Gastrocnemius medialis (tissue), 4 donors: ENCODE measurements at regions not wholly inside any gene's neighbourhood (a gene's known extent, or its start where the extent isn't known, plus 50 kb on each side); places are given as distances from the start of the nearest gene placed in this dataset.

Experiments
- ATAC-seq, 2 donors: fragments of 150-250 bp; one replicate each; pipeline ENCODE4 v1.9.1; 2016
- DNase-seq, 2 donors: peaks; one replicate each; pipeline ENCODE4 v3.0.0-alpha.2; 2019
- H3K27ac ChIP-seq, 4 donors: fragments of 200-600 bp; sonication (generic); 1 replicate in 1 of 4; 2 replicates in 3 of 4; pipeline ENCODE4 v1.5.1; 2016 to 2018; ENCODE audit warnings: mild to moderate bottlenecking in 2 of 4, moderate library complexity in 1 of 4
- H3K27me3 ChIP-seq, 3 donors: fragments of 200-600 bp; sonication (generic) in 2 of 3; 1 replicate in 1 of 3; 2 replicates in 2 of 3; pipeline versions ENCODE4 v1.5.1 to v1.6.0; 2016 to 2019; ENCODE audit warnings: mild to moderate bottlenecking in 1 of 3, moderate library complexity in 1 of 3
- H3K36me3 ChIP-seq, 2 donors: fragments of 200-600 bp; sonication (generic) in 1 of 2; one replicate each; pipeline ENCODE4 v1.5.1; 2017 to 2018
- H3K4me1 ChIP-seq, 2 donors: fragments of 200-600 bp; sonication (generic) in 1 of 2; one replicate each; pipeline ENCODE4 v1.5.1; 2016 to 2017; ENCODE audit warnings: mild to moderate bottlenecking in 2 of 2
- H3K4me3 ChIP-seq, 4 donors: fragments of 200-600 bp; sonication (generic) in 3 of 4; 1 replicate in 1 of 4; 2 replicates in 3 of 4; pipeline ENCODE4 v1.5.1; 2016 to 2019; ENCODE audit warnings: mild to moderate bottlenecking in 2 of 4
- H3K9me3 ChIP-seq, 3 donors: fragments of 200-600 bp; sonication (generic) in 2 of 3; 1 replicate in 1 of 3; 2 replicates in 2 of 3; pipeline ENCODE4 v1.5.1; 2016 to 2019
- CTCF ChIP-seq, 5 experiments: fragments of 450-650 bp in 3 of 5; fragments of 200-600 bp in 2 of 5; sonication (generic) in 2 of 5; IDR thresholded peaks in 4 of 5; conservative IDR thresholded peaks in 1 of 5; 1 replicate in 4 of 5; 2 replicates in 1 of 5; pipeline ENCODE4 v1.5.1; 2016 to 2019; ENCODE audit warnings: antibody characterized with exemption in 5 of 5, mild to moderate bottlenecking in 3 of 5, moderate library complexity in 3 of 5
- POLR2A ChIP-seq, 2 donors: fragments of 450-650 bp; IDR thresholded peaks; one replicate each; pipeline ENCODE4 v1.6.1; 2017; ENCODE audit warnings: antibody characterized with exemption in 2 of 2, mild to moderate bottlenecking in 2 of 2, moderate library complexity in 2 of 2
- in situ Hi-C, 4 donors: fragments of 200-750 bp; cut with MboI; loops; one replicate each; pipeline versions ENCODE4 v1.15.0 to v1.8.0; 2017; ENCODE audit warnings: low sequenced_read_pairs in 4 of 4
- intact Hi-C: fragments of 100-400 bp; cut with DNase I; formaldehyde crosslinking; loops from one replicate; pipeline ENCODE4 v1.15.1; 2023; ENCODE audit warnings: low total_unique reads

- in situ Hi-C loops = no loop called here
- DNase-seq (no peak), ATAC-seq (no peak)
- peaks cover 0 to 8% (median 0%) of the 10 kb centered on the region in 3 donors for H3K27me3 ChIP-seq
- H3K4me3 ChIP-seq = no peak overlapping the region
- no peak overlapping the region for H3K27ac ChIP-seq
- intact Hi-C loops = no loop called here
- H3K36me3 ChIP-seq = no peaks in the 10 kb centered on the region
- TF ChIP-seq CTCF (IDR thresholded peaks at IDR 0.05 in 4 of 5, conservative IDR thresholded peaks at IDR 0.05 in 1 of 5) = no peak
- TF ChIP-seq POLR2A (IDR thresholded peaks at IDR 0.05) = no peak
- H3K9me3 ChIP-seq = no peaks in the 10 kb centered on the region
- H3K4me1 ChIP-seq = no peaks in the 10 kb centered on the region
Observed at GRCh38 chr5:147052519-147052918, 174.0 kb upstream of the PPP2R2B start.

- Histone ChIP-seq H3K9me3 (no peaks in the 10 kb centered on the region), H3K27ac (no peak overlapping the region), H3K4me1 (no peaks in the 10 kb centered on the region), H3K4me3 (no peak overlapping the region), H3K27me3 (peaks cover 0 to 8% (median 0%) of the 10 kb centered on the region in 3 donors), H3K36me3 (no peaks in the 10 kb centered on the region)
- intact Hi-C loops = no loop called here
- no peak for DNase-seq
- in situ Hi-C loops = no loop called here
- ATAC-seq = no peak
- no peak for TF ChIP-seq POLR2A (IDR thresholded peaks at IDR 0.05)
- no peak for TF ChIP-seq CTCF (IDR thresholded peaks at IDR 0.05 in 4 of 5, conservative IDR thresholded peaks at IDR 0.05 in 1 of 5)
Observed at GRCh38 chr5:147055089-147055826, 176.7 kb upstream of the PPP2R2B start.

- TF ChIP-seq POLR2A (IDR thresholded peaks at IDR 0.05) (no peak), CTCF (IDR thresholded peaks at IDR 0.05 in 4 of 5, conservative IDR thresholded peaks at IDR 0.05 in 1 of 5) (no peak)
Observed at GRCh38 chr5:147055850-147056566, 177.5 kb upstream of the PPP2R2B start.

GRCh38 chr5:147057051-147057450 lies 177.8 kb upstream of the STK32A start:
- H3K4me1 ChIP-seq = no peaks in the 10 kb centered on the region
- DNase-seq (no peak), ATAC-seq (no peak)
- H3K27ac ChIP-seq = no peak overlapping the region
- intact Hi-C loops = no loop called here
- H3K9me3 ChIP-seq = no peaks in the 10 kb centered on the region
- H3K36me3 ChIP-seq = no peaks in the 10 kb centered on the region
- TF ChIP-seq CTCF (IDR thresholded peaks at IDR 0.05 in 4 of 5, conservative IDR thresholded peaks at IDR 0.05 in 1 of 5) (no peak), POLR2A (IDR thresholded peaks at IDR 0.05) (no peak)
- H3K27me3 ChIP-seq = peaks cover 0 to 8% (median 0%) of the 10 kb centered on the region in 3 donors
- H3K4me3 ChIP-seq = no peak overlapping the region
- in situ Hi-C loops = no loop called here

More at GRCh38 chr5:147055850-147056566, 177.5 kb upstream of the PPP2R2B start:
- H3K27ac ChIP-seq = no peak overlapping the region
- ATAC-seq (no peak), DNase-seq (no peak)
- in situ Hi-C loops = no loop called here
- H3K36me3 ChIP-seq = no peaks in the 10 kb centered on the region
- no peak overlapping the region for H3K4me3 ChIP-seq
- intact Hi-C loops = no loop called here
- H3K4me1 ChIP-seq = no peaks in the 10 kb centered on the region
- peaks cover 0 to 8% (median 0%) of the 10 kb centered on the region in 3 donors for H3K27me3 ChIP-seq
- no peaks in the 10 kb centered on the region for H3K9me3 ChIP-seq
